Fibroblast of skin of right biceps (primary cell): ENCODE measurements at regions not wholly inside any gene's neighbourhood (a gene's known extent, or its start where the extent isn't known, plus 50 kb on each side); places are given as distances from the start of the nearest gene placed in this dataset.
A peak's percentile ranks its signal among the peaks of the same experiment; 100 is the strongest.

Experiments
- DNase-seq: peaks from one replicate; pipeline ENCODE4 v3.0.0-alpha.2; 2013

- no peak for DNase-seq
Measured at GRCh38 chr14:55734731-55735130, 154.7 kb downstream of the KTN1 start.

DNA sequence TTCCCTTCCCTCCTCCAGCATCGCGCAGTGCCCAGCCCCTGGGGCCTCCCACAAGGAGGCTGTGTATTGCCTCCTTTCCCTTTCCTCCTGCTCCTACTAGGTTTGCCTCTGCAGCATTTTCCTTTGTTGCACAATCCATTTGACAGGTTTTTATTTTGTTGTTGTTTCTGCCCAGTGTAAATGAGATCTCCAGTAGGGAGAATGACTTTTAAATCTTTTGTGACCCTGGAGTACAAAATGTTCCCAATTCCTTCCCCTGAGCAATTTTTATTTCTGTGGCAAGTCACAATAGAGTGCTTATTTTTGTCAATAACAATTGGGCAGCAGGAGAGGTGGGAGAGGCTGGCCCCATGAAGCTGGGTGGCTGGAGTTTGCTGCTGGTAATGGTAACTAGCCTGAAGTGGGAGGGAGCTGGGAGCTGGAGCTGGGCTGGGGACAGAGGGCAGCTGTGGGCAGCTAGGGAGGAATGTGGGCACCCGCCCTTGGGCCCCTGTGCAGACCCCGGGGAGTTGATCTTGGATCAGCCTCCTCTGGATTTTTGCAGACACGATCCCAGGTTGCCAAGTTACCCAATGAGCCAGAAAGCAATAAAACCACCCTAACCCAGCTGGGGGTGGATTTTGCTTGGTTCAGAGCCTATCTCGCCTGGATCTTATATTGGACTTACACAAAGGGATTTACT lies 160.1 kb downstream of the KTN1 start:
- no peak for DNase-seq

- no peak for DNase-seq
Measured at GRCh38 chr14:55740649-55740989, 160.6 kb downstream of the KTN1 start.

GRCh38 chr14:55741240-55741639 lies 161.2 kb downstream of the KTN1 start:
- DNase-seq: no peak

DNA sequence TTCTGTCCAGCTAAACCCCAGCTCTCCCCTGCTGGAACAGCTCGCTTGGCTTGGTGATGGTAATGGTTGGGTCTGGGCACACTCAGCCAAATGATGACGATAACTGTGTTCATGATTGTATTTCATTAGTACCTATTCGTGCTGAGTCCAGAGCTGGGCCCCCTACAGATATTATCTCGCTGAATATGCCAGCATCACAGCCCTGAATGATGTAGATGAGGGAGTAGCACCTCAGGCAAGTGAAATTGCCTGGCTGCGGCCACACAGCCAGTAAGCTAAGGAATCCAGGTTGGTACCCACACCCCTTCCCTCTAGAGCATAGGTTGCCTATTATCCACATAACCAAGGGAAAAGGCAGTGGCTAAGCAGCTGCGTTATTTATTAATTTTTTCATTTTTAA lies 163.5 kb downstream of the KTN1 start:
- DNase-seq: no peak

GRCh38 chr14:55744321-55744720 lies 164.3 kb downstream of the KTN1 start:
- DNase-seq: no peak

GRCh38 chr14:55745906-55746305 lies 165.9 kb downstream of the KTN1 start:
- DNase-seq: no peak

GRCh38 chr14:55746558-55746957 lies 166.6 kb downstream of the KTN1 start:
- DNase-seq: peak; percentile 2

DNA sequence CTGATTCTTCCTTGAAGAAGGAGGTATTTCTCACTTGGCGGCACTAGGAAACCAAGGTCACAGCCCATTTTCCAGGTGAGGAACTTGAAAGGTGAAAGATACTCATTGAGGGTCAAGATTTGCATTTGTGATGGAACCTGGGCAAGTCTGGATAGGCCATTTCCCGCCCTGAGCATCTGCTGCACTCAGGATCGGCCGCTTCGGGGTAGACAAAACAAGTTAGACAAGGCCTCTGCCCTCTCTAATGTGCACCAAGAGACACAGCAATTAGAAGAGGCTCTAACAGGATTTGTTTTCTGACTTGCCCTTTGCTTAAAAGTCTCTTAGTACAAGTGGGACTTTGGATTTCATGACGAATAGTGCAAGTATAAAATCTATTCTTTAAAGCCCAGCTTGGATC lies 167.2 kb downstream of the KTN1 start:
- no peak for DNase-seq

GRCh38 chr14:55749201-55749812 lies 169.3 kb downstream of the KTN1 start:
- DNase-seq: peak; percentile 12

- DNase-seq: no peak
Measured at GRCh38 chr14:55749946-55750345, 169.9 kb downstream of the KTN1 start.

GRCh38 chr14:55752580-55753390 lies 172.8 kb downstream of the KTN1 start:
- peak; percentile 66 for DNase-seq

- DNase-seq: no peak
Measured at GRCh38 chr14:55754471-55754870, 174.5 kb downstream of the KTN1 start.

DNA sequence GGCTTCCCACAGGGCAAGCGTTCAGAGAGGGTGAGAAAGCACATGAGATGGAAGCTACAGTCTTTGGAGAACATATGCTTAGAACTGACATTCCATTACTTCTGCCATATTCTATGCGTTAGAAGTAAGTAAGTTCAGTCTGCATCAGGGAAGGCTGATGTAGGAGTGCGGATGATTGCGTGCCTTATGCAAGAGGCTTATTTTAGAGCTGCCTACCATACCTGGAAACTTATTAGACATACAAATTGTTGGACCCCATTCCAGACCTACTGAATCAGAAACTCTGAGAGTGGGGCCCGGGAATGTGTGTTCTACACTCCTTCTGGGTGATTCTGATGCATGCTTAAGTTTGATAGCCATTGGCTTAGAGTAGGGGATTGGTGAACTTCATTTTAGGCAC lies 174.9 kb downstream of the KTN1 start:
- no peak for DNase-seq

DNA sequence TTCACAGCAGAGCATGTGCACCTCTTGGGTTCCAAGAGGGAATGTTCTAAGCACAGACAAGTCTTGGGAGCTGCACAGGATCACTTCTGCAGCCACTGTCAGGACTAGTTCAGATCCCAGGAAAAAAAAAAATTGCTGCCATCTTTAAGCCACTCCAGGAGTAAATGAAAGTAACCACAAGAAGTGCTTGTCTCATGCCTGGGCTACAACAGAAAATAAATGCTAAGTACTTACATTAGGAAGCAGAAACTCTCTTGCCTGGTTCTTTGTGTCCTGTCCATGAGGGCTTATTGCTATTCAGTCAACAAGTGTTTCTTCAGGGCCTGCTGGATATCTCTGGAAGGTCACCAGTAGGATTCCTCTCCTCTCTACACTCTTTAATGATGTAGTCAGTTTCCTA lies 176.1 kb downstream of the KTN1 start:
- DNase-seq: no peak

- no peak for DNase-seq
Measured at GRCh38 chr14:55756557-55756956, 176.6 kb downstream of the KTN1 start.

GRCh38 chr14:55758796-55759195 lies 178.8 kb downstream of the KTN1 start:
- no peak for DNase-seq

GRCh38 chr14:55760789-55761566 lies 181.0 kb downstream of the KTN1 start:
- DNase-seq: no peak

DNA sequence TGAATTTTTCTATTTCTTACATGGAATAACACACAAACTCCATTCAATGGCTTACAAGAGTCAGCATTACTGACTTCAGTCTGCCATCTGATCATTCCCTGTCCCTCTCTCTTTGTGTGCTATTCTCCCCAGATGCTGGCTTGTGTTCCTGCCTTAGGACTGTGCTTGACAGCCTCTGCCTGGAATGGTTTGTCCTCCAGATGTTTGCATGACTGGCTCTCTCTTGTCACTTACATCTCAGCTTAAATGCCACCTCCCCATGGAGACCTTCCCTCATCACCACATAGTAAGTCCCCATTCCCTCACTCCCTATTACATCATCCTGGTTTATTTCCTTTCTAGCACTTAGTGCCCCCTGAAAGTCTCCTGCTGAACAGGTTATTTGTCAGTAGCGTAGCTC lies 181.6 kb downstream of the KTN1 start:
- DNase-seq: no peak

- no peak for DNase-seq
Measured at GRCh38 chr14:55762595-55763232, 182.7 kb downstream of the KTN1 start.

GRCh38 chr14:55764784-55765183 lies 184.8 kb downstream of the KTN1 start:
- DNase-seq: no peak

DNA sequence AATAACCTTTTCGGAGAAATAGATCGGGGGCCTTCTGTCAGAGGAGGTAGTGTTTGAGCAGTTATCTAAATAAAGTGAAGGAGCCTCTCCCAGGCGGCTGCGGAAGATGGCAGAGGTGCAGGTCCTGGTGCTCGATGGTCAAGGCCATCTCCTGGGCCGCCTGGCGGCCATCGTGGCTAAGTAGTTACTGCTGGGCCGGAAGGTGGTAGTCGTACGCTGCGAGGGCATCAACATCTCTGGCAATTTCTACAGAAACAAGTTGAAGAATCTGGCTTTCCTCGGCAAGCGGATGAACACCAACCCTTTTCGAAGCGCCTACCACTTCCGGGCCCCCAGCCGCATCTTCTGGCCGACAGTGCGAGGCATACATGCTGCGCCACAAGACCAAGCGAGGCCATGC lies 186.1 kb downstream of the KTN1 start:
- DNase-seq: no peak

DNA sequence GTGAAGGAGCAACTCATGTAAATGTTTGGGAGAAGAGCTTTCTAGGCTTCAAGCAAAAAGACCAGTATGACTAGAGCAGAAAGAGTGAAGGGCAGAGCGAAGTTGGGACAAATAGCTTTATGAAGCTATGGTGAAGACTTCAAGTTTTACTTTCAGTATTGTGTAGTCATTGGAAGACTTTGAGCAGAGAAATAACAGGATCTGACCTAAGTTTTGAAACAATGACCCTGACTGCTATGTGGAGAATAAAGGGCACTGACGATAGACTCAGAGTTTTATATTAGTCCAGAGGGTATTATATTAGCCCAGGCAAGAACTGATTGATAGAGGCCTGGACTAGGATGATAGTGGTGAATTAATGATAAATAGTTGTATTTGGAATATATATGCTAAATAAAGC lies 187.3 kb downstream of the KTN1 start:
- no peak for DNase-seq
